ENCODE measurements at regions not wholly inside any gene's neighbourhood (a gene's known extent, or its start where the extent isn't known, plus 50 kb on each side); places are given as distances from the start of the nearest gene placed in this dataset.

GRCh38 chr11:71124127-71124526 is 128.2 kb downstream of the SHANK2 start (continued):
- TF ChIP-seq CHD7 (IDR thresholded peaks at IDR 0.05; ENCODE audit: insufficient replicate concordance, low read length) (no peak), CEBPB (IDR thresholded peaks at IDR 0.05; ENCODE audit: low read depth, low read length) (no peak), TAF1 (IDR thresholded peaks at IDR 0.05; ENCODE audit: low read depth, low read length) (no peak), RNF2 (IDR thresholded peaks at IDR 0.05; ENCODE audit: borderline replicate concordance, low read depth, low read length, missing control alignments, poor library complexity, severe bottlenecking) (no peak), SIRT6 (IDR thresholded peaks at IDR 0.05; ENCODE audit: low read length) (no peak), E2F6 (IDR thresholded peaks at IDR 0.05) (no peak), USF2 (IDR thresholded peaks at IDR 0.05; ENCODE audit: low read length) (no peak), SIX5 (IDR thresholded peaks at IDR 0.05; ENCODE audit: low read depth, low read length) (no peak)

Measured in H1 (cell line).